B cell (primary cell): ENCODE measurements at regions not wholly inside any gene's neighbourhood (a gene's known extent, or its start where the extent isn't known, plus 50 kb on each side); places are given as distances from the start of the nearest gene placed in this dataset.

ENCODE experiments used
- EZH2 ChIP-seq: IDR thresholded peaks from 2 replicates; pipeline ENCODE4 v1.6.1; 2012; ENCODE audit warnings: borderline replicate concordance, low read depth, mild to moderate bottlenecking, moderate library complexity, low read length; ENCODE audit not compliant: insufficient read depth, poor library complexity, severe bottlenecking
- TF ChIP-seq, protein P1 (sequence below): fragments of 200-600 bp; IDR thresholded peaks from one replicate; pipeline ENCODE4 v1.8.0; 2022; ENCODE audit warnings: antibody characterized with exemption, mild to moderate bottlenecking

DNA sequence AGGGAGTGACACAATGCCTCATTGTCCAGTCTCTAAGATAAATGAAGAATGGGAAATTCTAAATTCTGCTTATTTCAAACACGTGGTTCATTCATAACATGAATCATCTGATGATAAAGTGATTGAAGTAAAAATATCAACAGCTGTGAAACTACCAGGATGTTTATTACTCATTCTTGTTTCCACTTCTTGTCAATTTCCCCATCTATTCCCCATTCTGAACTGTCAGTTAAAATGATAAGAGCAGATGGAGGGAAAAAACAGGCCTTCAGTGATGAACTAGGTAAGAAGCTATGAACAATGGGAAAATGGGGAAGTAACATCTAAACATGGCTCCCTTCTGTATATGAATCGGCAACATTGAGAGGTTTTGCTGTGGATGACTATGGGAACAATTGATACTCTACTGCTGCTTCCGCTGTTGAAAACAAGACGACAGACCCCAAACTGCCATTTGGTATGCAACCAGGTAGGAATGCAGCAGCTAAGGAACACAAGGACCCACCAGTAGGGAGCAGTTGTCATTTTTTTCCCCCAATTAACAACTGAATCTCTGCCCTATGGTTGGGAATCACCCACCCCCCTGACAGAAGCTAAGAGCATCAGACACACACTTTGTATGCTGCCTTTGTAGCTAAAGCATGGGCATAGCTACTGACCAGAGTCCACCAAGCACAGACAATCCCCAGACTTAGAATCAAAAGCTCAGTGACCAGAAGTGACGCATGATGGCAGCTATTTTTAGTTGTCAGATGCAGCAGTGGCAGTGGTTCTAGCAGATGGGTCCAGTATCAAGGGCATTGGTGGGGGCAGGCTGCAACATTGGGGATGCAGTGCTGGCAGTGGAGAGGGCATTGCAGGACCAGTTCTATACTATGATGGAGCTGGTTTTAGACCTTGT lies 52.9 kb upstream of the ZNF366 start:
- TF ChIP-seq, protein P1, sequence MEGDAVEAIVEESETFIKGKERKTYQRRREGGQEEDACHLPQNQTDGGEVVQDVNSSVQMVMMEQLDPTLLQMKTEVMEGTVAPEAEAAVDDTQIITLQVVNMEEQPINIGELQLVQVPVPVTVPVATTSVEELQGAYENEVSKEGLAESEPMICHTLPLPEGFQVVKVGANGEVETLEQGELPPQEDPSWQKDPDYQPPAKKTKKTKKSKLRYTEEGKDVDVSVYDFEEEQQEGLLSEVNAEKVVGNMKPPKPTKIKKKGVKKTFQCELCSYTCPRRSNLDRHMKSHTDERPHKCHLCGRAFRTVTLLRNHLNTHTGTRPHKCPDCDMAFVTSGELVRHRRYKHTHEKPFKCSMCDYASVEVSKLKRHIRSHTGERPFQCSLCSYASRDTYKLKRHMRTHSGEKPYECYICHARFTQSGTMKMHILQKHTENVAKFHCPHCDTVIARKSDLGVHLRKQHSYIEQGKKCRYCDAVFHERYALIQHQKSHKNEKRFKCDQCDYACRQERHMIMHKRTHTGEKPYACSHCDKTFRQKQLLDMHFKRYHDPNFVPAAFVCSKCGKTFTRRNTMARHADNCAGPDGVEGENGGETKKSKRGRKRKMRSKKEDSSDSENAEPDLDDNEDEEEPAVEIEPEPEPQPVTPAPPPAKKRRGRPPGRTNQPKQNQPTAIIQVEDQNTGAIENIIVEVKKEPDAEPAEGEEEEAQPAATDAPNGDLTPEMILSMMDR = no peak
- TF ChIP-seq EZH2 = no peak
